H1 (cell line): ENCODE measurements at regions not wholly inside any gene's neighbourhood (a gene's known extent, or its start where the extent isn't known, plus 50 kb on each side); places are given as distances from the start of the nearest gene placed in this dataset.

Experiments
- CTCF ChIA-PET: fragments of 300-600 bp; sonication (Branson Sonifier 250); formaldehyde crosslinking; loops from one replicate; lab custom pipeline; 2021; ENCODE audit not compliant: partially characterized antibody; lab: Charles Lee
- POLR2A ChIA-PET: fragments of 300-600 bp; sonication (Branson Sonifier 250); formaldehyde crosslinking; loops from one replicate; lab custom pipeline; 2021; ENCODE audit warnings: inconsistent platforms; ENCODE audit not compliant: partially characterized antibody; lab: Charles Lee
- DNase-seq, 2 experiments: peaks; one replicate each; pipeline versions ENCODE4 v3.0.0 to v3.0.0-alpha.2; 2010 to 2022; ENCODE audit warnings: low spot score in 2 of 2, low read depth in 1 of 2, mixed read lengths in 1 of 2
- FAIRE-seq: peaks from 2 replicates; lab custom pipeline; 2011; peaks lifted over from hg19 to GRCh38; lab: Jason Lieb, UNC
- H2AFZ ChIP-seq: 2 replicates; pipeline ENCODE4 v1.8.1; 2012; ENCODE audit warnings: low read length, inconsistent platforms
- H2AK5ac ChIP-seq: 2 replicates; pipeline ENCODE4 v1.6.1; 2013; ENCODE audit warnings: low read depth, low read length
- H2BK120ac ChIP-seq: replicated peaks from 2 replicates; pipeline ENCODE3; 2013; ENCODE audit warnings: low read depth, low read length, inconsistent platforms
- H2BK12ac ChIP-seq: 2 replicates; pipeline ENCODE4 v1.6.1; 2013; ENCODE audit warnings: low read depth, low read length
- H2BK15ac ChIP-seq: 2 replicates; pipeline ENCODE4 v1.6.1; 2013; ENCODE audit warnings: low read length
- H2BK20ac ChIP-seq: 2 replicates; pipeline ENCODE4 v1.6.1; 2013; ENCODE audit warnings: low read length
- H2BK5ac ChIP-seq: 2 replicates; pipeline ENCODE4 v1.6.1; 2013; ENCODE audit warnings: low read depth, low read length
- H3K14ac ChIP-seq: 2 replicates; pipeline ENCODE4 v1.6.1; 2013; ENCODE audit warnings: inconsistent platforms; ENCODE audit not compliant: insufficient read length
- H3K18ac ChIP-seq: 2 replicates; pipeline ENCODE4 v1.6.1; 2013; ENCODE audit warnings: low read length; ENCODE audit errors: extremely low read depth
- H3K23ac ChIP-seq: 2 replicates; pipeline ENCODE4 v1.6.1; 2013; ENCODE audit warnings: inconsistent platforms; ENCODE audit not compliant: insufficient read length
- H3K23me2 ChIP-seq: 2 replicates; pipeline ENCODE4 v1.6.1; 2013; ENCODE audit warnings: low read depth, low read length
- H3K27ac ChIP-seq: 2 replicates; pipeline ENCODE4 v1.6.1; 2011; ENCODE audit warnings: low read depth, low read length, inconsistent platforms
- H3K27me3 ChIP-seq, 4 experiments: replicated peaks in 1 of 4; 1 replicate in 1 of 4; 2 replicates in 3 of 4; pipeline versions ENCODE4 v1.6.1 to v1.8.1; 2011 to 2013; ENCODE audit warnings: low read length in 3 of 4, mild to moderate bottlenecking in 3 of 4, inconsistent platforms in 2 of 4, mixed read lengths in 2 of 4, moderate library complexity in 1 of 4; ENCODE audit not compliant: control insufficient read depth in 3 of 4, insufficient read depth in 3 of 4; ENCODE audit errors: extremely low read depth in 1 of 4
- H3K36me3 ChIP-seq, 4 experiments: 2 replicates each; pipeline versions ENCODE4 v1.6.1 to v1.8.1; 2011 to 2013; ENCODE audit warnings: mild to moderate bottlenecking in 4 of 4, low read length in 3 of 4, moderate library complexity in 2 of 4, control low read depth in 1 of 4, inconsistent platforms in 1 of 4; ENCODE audit not compliant: insufficient read depth in 4 of 4, control insufficient read depth in 2 of 4
- H3K4ac ChIP-seq: replicated peaks from 2 replicates; pipeline ENCODE3; 2013; ENCODE audit warnings: low read length, low read depth, mixed read lengths, inconsistent platforms; ENCODE audit not compliant: insufficient read length
- H3K4me1 ChIP-seq, 4 experiments: replicated peaks in 1 of 4; 1 replicate in 1 of 4; 2 replicates in 3 of 4; pipeline versions ENCODE4 v1.6.1 to v1.8.1; 2011 to 2013; ENCODE audit warnings: low read length in 3 of 4, inconsistent platforms in 2 of 4, mixed read lengths in 1 of 4; ENCODE audit not compliant: insufficient read depth in 4 of 4, control insufficient read depth in 3 of 4
- H3K4me2 ChIP-seq, 2 experiments: 2 replicates each; pipeline versions ENCODE4 v1.6.1 to v1.8.1; 2011 to 2013; ENCODE audit warnings: low read depth in 2 of 2, low read length in 2 of 2, control low read depth in 1 of 2, inconsistent platforms in 1 of 2, mild to moderate bottlenecking in 1 of 2; ENCODE audit not compliant: insufficient read depth in 1 of 2
- H3K4me3 ChIP-seq, 4 experiments: fragments of 200-600, 300-600 bp in 1 of 4; sonication (generic), shearing (Covaris generic), sonication (Bioruptor Twin) in 1 of 4; 2 replicates each; pipeline versions ENCODE4 v1.5.1 to v1.8.1; 2011 to 2016; ENCODE audit warnings: low read length in 4 of 4, low read depth in 3 of 4, control low read depth in 2 of 4, inconsistent platforms in 2 of 4, mild to moderate bottlenecking in 2 of 4, mixed read lengths in 1 of 4, moderate library complexity in 1 of 4; ENCODE audit not compliant: insufficient read depth in 2 of 4; ENCODE audit errors: extremely low read depth in 1 of 4
- H3K56ac ChIP-seq: replicated peaks from 2 replicates; pipeline ENCODE3; 2013; ENCODE audit warnings: low read depth, mild to moderate bottlenecking, mixed read lengths, low read length, inconsistent platforms; ENCODE audit not compliant: insufficient read length
- H3K79me1 ChIP-seq: 2 replicates; pipeline ENCODE4 v1.6.1; 2013; ENCODE audit warnings: low read depth, low read length, control low read depth
- H3K79me2 ChIP-seq, 2 experiments: 2 replicates each; pipeline versions ENCODE4 v1.6.1 to v1.8.1; 2012 to 2013; ENCODE audit warnings: low read length in 2 of 2, mild to moderate bottlenecking in 2 of 2, inconsistent platforms in 1 of 2; ENCODE audit not compliant: insufficient read depth in 2 of 2, control insufficient read depth in 1 of 2
- H3K9ac ChIP-seq, 4 experiments: replicated peaks in 1 of 4; 1 replicate in 1 of 4; 2 replicates in 3 of 4; pipeline versions ENCODE4 v1.6.1 to v1.8.1; 2011 to 2013; ENCODE audit warnings: low read depth in 3 of 4, low read length in 3 of 4, control low read depth in 2 of 4, mild to moderate bottlenecking in 2 of 4, moderate library complexity in 2 of 4, inconsistent platforms in 1 of 4; ENCODE audit errors: extremely low read depth in 1 of 4
- H3K9me3 ChIP-seq, 2 experiments: 2 replicates each; pipeline versions ENCODE4 v1.6.1 to v1.8.1; 2012 to 2013; ENCODE audit warnings: mild to moderate bottlenecking in 2 of 2, moderate library complexity in 2 of 2, control low read depth in 1 of 2, inconsistent platforms in 1 of 2, low read depth in 1 of 2, low read length in 1 of 2, mixed read lengths in 1 of 2; ENCODE audit not compliant: insufficient read depth in 2 of 2
- H4K20me1 ChIP-seq, 2 experiments: replicated peaks in 1 of 2; 2 replicates each; pipeline versions ENCODE3 to v1.8.1; 2011 to 2013; ENCODE audit warnings: inconsistent platforms in 2 of 2, low read length in 2 of 2, mild to moderate bottlenecking in 1 of 2; ENCODE audit not compliant: insufficient read depth in 2 of 2, control insufficient read depth in 1 of 2
- H4K5ac ChIP-seq: 2 replicates; pipeline ENCODE4 v1.6.1; 2013; ENCODE audit warnings: low read length, low read depth, mixed read lengths, inconsistent platforms; ENCODE audit not compliant: insufficient read length
- H4K8ac ChIP-seq: 2 replicates; pipeline ENCODE4 v1.8.0; 2013; ENCODE audit warnings: mild to moderate bottlenecking, moderate library complexity, low read length, inconsistent platforms; ENCODE audit not compliant: insufficient read depth; ENCODE audit errors: extremely low read depth
- H4K91ac ChIP-seq: replicated peaks from 2 replicates; pipeline ENCODE3; 2013; ENCODE audit warnings: low read length, mixed read lengths, inconsistent platforms; ENCODE audit not compliant: insufficient read length
- RAD21 ChIP-seq, 2 experiments: IDR thresholded peaks in 1 of 2; conservative IDR thresholded peaks in 1 of 2; 2 replicates each; pipeline ENCODE4 v1.6.1; 2011; ENCODE audit warnings: low read depth in 2 of 2, low read length in 2 of 2, improper control_type of control experiment in 1 of 2, inconsistent platforms in 1 of 2, mild to moderate bottlenecking in 1 of 2, moderate library complexity in 1 of 2
- SRF ChIP-seq: IDR thresholded peaks from 2 replicates; pipeline ENCODE4 v1.6.1; 2011; ENCODE audit warnings: mild to moderate bottlenecking, low read depth, low read length, moderate library complexity

GRCh38 chr13:73228546-73228945, 169.7 kb downstream of the KLF5 start:
- H4K91ac ChIP-seq = no peak overlapping the region
- H3K4ac ChIP-seq = no peak overlapping the region
- H3K4me2 ChIP-seq = no peak overlapping the region
- no peak overlapping the region for H2BK20ac ChIP-seq
- no peaks in the 10 kb centered on the region for H3K79me2 ChIP-seq
- no peaks in the 10 kb centered on the region for H3K36me3 ChIP-seq
- H3K9me3 ChIP-seq = no peaks in the 10 kb centered on the region
- H3K9ac ChIP-seq = no peak overlapping the region
- DNase-seq = no peak
- H3K23me2 ChIP-seq = no peaks in the 10 kb centered on the region
- H2AK5ac ChIP-seq = no peak overlapping the region
- H3K27ac ChIP-seq = no peak overlapping the region
- no peak overlapping the region for H3K18ac ChIP-seq
- no peaks in the 10 kb centered on the region for H3K79me1 ChIP-seq
- no peaks in the 10 kb centered on the region for H4K20me1 ChIP-seq
- H2BK15ac ChIP-seq = no peak overlapping the region
- H2BK120ac ChIP-seq = no peak overlapping the region
- FAIRE-seq = no peak
- H3K14ac ChIP-seq = no peak overlapping the region
- H2BK12ac ChIP-seq = no peak overlapping the region
- H3K23ac ChIP-seq = no peak overlapping the region
- ChIA-PET POLR2A (interaction anchor here (0.7 kb wide), 1 partner anchor 668 kb away, joined by 3 read pairs; no protein-coding TSS in a partner anchor), CTCF (interaction anchor here (0.8 to 0.9 kb wide), 2 partner anchors 12 to 388 kb away, joined by 3 to 4 read pairs; no protein-coding TSS in a partner anchor)
- H3K56ac ChIP-seq = no peak overlapping the region
- H2BK5ac ChIP-seq = no peak overlapping the region
- no peak overlapping the region for H3K4me3 ChIP-seq
- no peak overlapping the region for H2AFZ ChIP-seq
- no peak overlapping the region for H4K5ac ChIP-seq
- no peak overlapping the region for H4K8ac ChIP-seq
- TF ChIP-seq RAD21 (IDR thresholded peaks at IDR 0.05 in 1 of 2, conservative IDR thresholded peaks at IDR 0.05 in 1 of 2; ENCODE audit: low read depth in 2 of 2, low read length in 2 of 2) (0 out of 4 replicates have a peak, but pooled peaks of 1 of the 2 experiments have one; percentile 4), SRF (no peak)
- H3K27me3 ChIP-seq = no peaks in the 10 kb centered on the region; a peak in 1 of 7 replicates
- no peaks in the 10 kb centered on the region for H3K4me1 ChIP-seq
